Pancreas (tissue), 10 donors: ENCODE measurements at regions not wholly inside any gene's neighbourhood (a gene's known extent, or its start where the extent isn't known, plus 50 kb on each side); places are given as distances from the start of the nearest gene placed in this dataset.

ENCODE experiments used
- ATAC-seq, 4 donors: fragments of 200-7000 bp; cut with Tn5 transposase; one replicate each; pipeline versions ENCODE4 v1.8.0 to v1.9.1; 2020; ENCODE audit warnings: mild to moderate bottlenecking in 4 of 4, moderate library complexity in 4 of 4
- DNase-seq, 6 donors: peaks; one replicate each; pipeline ENCODE4 v3.0.0-alpha.2; 2020
- FAIRE-seq: peaks from 2 replicates; lab custom pipeline; 2012; peaks lifted over from hg19 to GRCh38; lab: Jason Lieb, UNC
- H3K27ac ChIP-seq, 4 donors: fragments of 200-600 bp; sonication (generic); 1 replicate in 3 of 4; 2 replicates in 1 of 4; pipeline versions ENCODE4 v1.5.0 to v1.8.0; 2020
- H3K27me3 ChIP-seq, 4 donors: fragments of 200-600 bp; one replicate each; pipeline ENCODE4 v1.8.0; 2021
- H3K36me3 ChIP-seq, 3 donors: fragments of 200-600 bp; sonication (generic) in 1 of 3; one replicate each; pipeline versions ENCODE4 v1.5.0 to v1.8.0; 2020 to 2021
- H3K4me1 ChIP-seq, 3 donors: fragments of 200-600 bp; one replicate each; pipeline ENCODE4 v1.8.0; 2021
- H3K4me3 ChIP-seq, 4 donors: fragments of 200-600 bp; sonication (generic) in 2 of 4; one replicate each; pipeline versions ENCODE4 v1.5.0 to v1.8.0; 2020 to 2021
- H3K9me3 ChIP-seq, 4 donors: fragments of 200-600 bp; one replicate each; pipeline ENCODE4 v1.8.0; 2021
- CTCF ChIP-seq, 4 donors: fragments of 200-600 bp; sonication (generic) in 3 of 4; IDR thresholded peaks; one replicate each; pipeline versions ENCODE4 v1.5.0 to v1.8.0; 2021; ENCODE audit warnings: antibody characterized with exemption in 4 of 4
- WGBS, 2 donors: extraction: QIAGEN DNeasy Blood & Tissue Kit; methylation state at CpG; one replicate each; pipeline ENCODE4 v1.1.7; 2013; 5-methylcytosine and 5-hydroxymethylcytosine counted together
- intact Hi-C, 3 donors: fragments of 100-400 bp; cut with DNase I; formaldehyde crosslinking; loops; one replicate each; pipeline versions ENCODE4 v1.11.1 to v1.14.2; 2022
- donor health status: healthy with polysubstance abuse.
- donor health status: DM: no; HTN: no; CAD: no; lungs with moderate emphysema.
- donor health status: DM: no; HTN: no; CAD: no.
- donor health status: control.
- donor health status: control.
- donor health status: Bipolar disorder and iron deficiency.
- donor health status: DM: yes; HTN: yes; CAD: no.
- donor health status: DM: no; HTN: no; CAD: no.
- donor health status: DM: no; HTN: no; CAD: no.
- donor health status: DM: yes; HTN: yes; CAD: no.

GRCh38 chrX:129145840-129146272 is 377.4 kb downstream of the SMARCA1 start:
- DNase-seq (no peak), ATAC-seq (no peak), FAIRE-seq (no peak)
- Histone ChIP-seq H3K4me1 (no peaks in the 10 kb centered on the region), H3K4me3 (no peak overlapping the region), H3K27me3 (no peaks in the 10 kb centered on the region), H3K36me3 (no peaks in the 10 kb centered on the region), H3K9me3 (no peaks in the 10 kb centered on the region), H3K27ac (no peak overlapping the region)
- TF ChIP-seq CTCF (IDR thresholded peaks at IDR 0.05), result no peak
- 12 to 16% methylated on average over 5 of the region's 5 CpGs for WGBS, 2 donors
- intact Hi-C loops, result no loop called here

- Histone ChIP-seq H3K27ac (no peak overlapping the region), H3K27me3 (no peaks in the 10 kb centered on the region), H3K9me3 (no peaks in the 10 kb centered on the region), H3K4me1 (no peaks in the 10 kb centered on the region), H3K4me3 (no peak overlapping the region), H3K36me3 (no peaks in the 10 kb centered on the region)
- no peak for TF ChIP-seq CTCF (IDR thresholded peaks at IDR 0.05)
- intact Hi-C loops, result no loop called here
- DNase-seq (no peak), ATAC-seq (no peak), FAIRE-seq (no peak)
- 52 to 61% methylated on average over 2 of the region's 2 CpGs for WGBS, 2 donors
Observed at GRCh38 chrX:129145385-129145784, 377.9 kb downstream of the SMARCA1 start.

- H3K36me3 ChIP-seq, result no peaks in the 10 kb centered on the region
- H3K4me3 ChIP-seq, result no peak overlapping the region
- no peak for DNase-seq
- intact Hi-C loops, result no loop called here
- H3K27me3 ChIP-seq, result no peaks in the 10 kb centered on the region
- WGBS, 2 donors, result 20 to 21% methylated on average over 6 of the region's 6 CpGs
- no peak for ATAC-seq
- TF ChIP-seq CTCF (IDR thresholded peaks at IDR 0.05), result no peak
- no peak overlapping the region for H3K27ac ChIP-seq
- H3K4me1 ChIP-seq, result no peaks in the 10 kb centered on the region
- no peaks in the 10 kb centered on the region for H3K9me3 ChIP-seq
- FAIRE-seq, result no peak
Observed at GRCh38 chrX:129144172-129145038, 378.9 kb downstream of the SMARCA1 start.

- no peak overlapping the region for H3K4me3 ChIP-seq
- FAIRE-seq, result no peak
- H3K27me3 ChIP-seq, result no peaks in the 10 kb centered on the region
- no peaks in the 10 kb centered on the region for H3K9me3 ChIP-seq
- H3K36me3 ChIP-seq, result no peaks in the 10 kb centered on the region
- no peak overlapping the region for H3K27ac ChIP-seq
- no peak for DNase-seq
- ATAC-seq, result peak in 3 of 4 donors; percentile 27 to 74 (median 70)
- intact Hi-C loops, result no loop called here
- TF ChIP-seq CTCF (IDR thresholded peaks at IDR 0.05), result no peak
- no peaks in the 10 kb centered on the region for H3K4me1 ChIP-seq
Observed at GRCh38 chrX:129139837-129140598, 383.3 kb downstream of the SMARCA1 start.
